ENCODE measurements at regions not wholly inside any gene's neighbourhood (a gene's known extent, or its start where the extent isn't known, plus 50 kb on each side); places are given as distances from the start of the nearest gene placed in this dataset.
"Not testable (repeated sequence)": the region's sequence is repeated elsewhere in the genome, so short reads cannot be mapped to it uniquely, and the experiment has no call there.

GRCh38 chr6:128736780-128737179 is 146.2 kb upstream of the LAMA2 start:
- no peak for DNase-seq

DNA sequence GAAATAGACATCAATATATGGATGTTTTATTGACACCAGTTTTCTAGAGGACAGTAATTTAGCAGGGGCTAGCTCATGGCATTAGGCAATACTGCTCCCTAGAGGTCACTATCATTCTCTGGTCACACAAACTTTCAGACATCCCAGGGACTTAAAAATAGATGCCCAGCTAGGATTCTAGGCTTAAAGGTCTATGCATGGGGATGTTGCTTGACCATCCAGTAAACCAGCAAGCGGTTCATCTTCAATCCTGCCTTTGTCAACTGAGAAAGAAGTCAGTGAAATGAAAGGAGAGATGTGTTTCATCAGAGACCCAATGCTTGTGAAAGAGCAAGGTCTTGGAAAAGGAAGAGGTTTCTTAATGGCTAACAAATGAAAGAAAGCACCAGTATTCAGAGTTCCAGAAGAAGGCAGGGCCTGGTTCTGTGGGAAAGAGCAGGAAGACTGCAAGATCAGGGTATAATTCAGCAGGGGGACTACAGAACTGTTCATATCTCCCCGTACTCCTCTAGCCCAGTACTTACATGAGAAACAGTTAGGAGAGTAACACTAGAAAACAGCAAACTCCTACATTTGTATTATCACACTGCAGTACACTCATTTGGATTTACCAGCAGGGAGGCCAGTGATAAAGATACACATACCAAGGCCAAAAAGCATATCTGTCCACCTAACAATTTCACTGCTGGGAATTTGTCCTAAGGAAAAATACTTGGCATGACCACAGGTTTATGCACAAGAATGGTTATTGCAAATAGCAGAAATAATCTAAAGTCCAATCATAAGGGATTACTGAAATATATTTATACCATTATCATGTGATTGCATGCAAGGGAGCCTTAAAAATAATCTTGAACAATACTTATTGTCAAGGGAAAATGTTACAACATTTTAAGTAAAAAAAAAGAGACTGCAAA is 151.4 kb upstream of the LAMA2 start:
- peak in 1 of 14 donors; percentile 26 for DNase-seq

GRCh38 chr6:128727500-128727899 is 155.4 kb upstream of the LAMA2 start:
- no peak for DNase-seq

DNA sequence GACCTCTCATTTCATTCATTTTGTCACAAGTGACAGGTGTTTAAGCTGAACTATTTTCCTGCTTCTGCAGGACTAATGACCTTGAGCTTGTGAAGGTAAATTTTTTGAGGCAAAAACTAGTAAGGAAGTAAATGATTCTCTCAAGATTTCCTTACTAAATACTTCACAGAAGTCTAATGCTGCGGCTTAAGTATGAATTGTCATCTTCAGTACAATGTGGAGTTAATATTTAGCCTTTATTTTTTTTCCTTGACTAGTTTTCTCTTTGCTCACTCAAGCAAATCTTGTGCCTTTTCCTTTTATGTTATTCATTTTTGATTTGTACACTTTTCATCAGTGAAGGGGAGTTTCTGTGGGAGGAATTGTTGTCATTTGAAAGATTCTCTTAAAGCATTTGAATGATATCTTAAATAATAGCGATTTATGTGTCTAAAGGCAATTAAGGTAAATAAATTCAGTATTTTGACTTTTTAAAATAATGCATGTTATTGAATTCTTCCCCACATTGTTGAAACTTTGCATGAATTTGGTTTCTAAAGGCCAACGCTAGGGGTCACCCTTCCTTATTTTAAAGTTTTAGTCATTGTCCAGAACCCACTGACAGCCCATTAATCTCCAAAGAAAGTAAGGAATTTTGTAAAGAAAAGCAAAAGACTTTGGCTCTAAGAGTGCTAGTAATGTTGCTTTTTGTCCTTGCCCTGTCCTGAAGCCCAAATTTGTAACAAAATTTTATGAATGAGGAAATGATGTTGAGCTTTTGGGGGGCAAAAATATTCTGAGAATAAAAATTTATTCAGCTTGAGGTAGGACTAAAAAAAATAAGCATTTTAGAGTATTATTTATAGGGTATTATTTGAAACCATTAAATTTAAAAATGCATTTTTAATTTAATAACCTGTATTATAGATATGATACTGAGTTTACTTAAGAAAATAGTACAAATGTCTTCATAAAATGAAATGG is 157.4 kb upstream of the LAMA2 start:
- DNase-seq: peak in 1 of 14 donors; percentile 10

GRCh38 chr6:128724738-128725137 is 158.2 kb upstream of the LAMA2 start:
- no peak for DNase-seq

DNA sequence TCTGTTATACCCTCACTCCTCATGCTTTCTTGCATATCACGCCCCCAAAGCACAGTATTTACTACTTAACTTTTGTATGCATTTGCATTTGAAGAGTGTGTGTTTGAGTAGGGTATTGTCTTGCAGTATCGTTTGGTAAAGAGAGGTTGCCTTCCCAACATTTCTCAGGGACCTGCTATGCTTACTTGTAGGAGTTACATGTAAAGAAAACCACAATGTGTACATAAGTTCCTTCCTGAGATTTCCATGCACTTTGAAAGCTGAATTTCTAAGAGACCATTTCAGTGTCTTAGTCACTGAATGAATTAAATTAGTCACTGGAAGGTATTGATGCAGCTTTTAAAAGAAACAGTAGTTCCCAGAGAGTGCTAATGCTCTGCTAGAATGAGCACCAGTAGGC is 159.3 kb upstream of the LAMA2 start:
- no peak for DNase-seq

GRCh38 chr6:128720891-128721290 is 162.0 kb upstream of the LAMA2 start:
- no peak for DNase-seq

DNA sequence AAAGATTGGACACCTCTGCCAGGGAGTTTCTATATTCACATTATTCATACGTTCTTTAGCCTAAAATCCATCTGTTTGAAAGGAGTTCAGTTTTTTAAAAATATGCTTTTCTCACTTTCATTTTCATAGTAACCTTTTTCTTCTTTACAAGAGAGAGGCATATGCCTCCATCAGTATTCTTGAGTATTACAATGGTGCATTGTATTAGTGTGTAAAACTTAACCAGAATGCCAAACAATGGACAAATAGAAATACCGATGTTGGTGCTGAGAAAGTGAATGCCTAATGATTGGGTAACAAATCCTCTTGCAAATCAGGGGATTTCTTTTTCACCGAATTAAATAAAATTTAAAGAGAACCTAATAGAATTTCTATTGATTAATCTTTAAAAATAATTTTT is 163.2 kb upstream of the LAMA2 start:
- DNase-seq: no peak

- DNase-seq: no peak
Observed at GRCh38 chr6:128713461-128713860, 169.5 kb upstream of the LAMA2 start.

- no peak for DNase-seq
Observed at GRCh38 chr6:128712898-128713297, 170.0 kb upstream of the LAMA2 start.

DNA sequence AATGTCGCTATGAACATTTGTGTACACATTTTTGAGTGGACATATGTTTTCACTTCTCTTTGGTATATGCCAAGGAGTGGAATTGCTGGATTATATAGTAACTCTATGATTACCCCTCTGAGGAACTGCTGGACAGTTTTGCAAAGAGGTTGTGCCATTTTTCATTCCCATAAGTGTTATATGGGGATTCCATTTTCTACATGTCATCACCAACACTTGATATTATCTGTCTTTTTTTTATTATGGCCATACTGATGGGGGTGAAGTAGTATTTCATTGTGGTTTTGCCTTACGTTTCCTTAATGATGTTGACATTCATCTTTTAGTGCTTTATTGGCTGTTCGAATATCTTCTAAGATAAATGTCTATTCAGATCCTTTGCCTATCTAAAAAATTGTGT is 171.8 kb upstream of the LAMA2 start:
- no peak for DNase-seq

DNA sequence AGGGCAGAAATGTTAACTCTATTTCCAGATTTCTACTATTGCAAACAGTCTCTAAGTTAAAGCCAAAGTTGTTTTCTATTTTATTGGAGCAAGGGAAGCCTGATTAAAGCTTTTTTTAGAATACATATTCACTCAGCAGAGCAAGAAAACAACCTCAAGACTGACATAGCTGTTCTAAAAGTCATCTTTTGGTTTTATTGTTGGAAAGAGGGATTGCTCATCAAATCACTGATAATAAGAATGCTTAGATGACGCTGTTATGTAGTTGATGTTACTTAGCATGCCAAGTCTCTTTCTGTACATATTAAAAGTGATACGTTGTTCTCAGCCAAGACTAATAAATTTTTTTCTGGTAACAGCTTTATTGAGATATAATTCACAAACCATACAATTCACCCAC is 172.6 kb upstream of the LAMA2 start:
- no peak for DNase-seq

- DNase-seq: no peak
Observed at GRCh38 chr6:128704601-128705000, 178.3 kb upstream of the LAMA2 start.

DNA sequence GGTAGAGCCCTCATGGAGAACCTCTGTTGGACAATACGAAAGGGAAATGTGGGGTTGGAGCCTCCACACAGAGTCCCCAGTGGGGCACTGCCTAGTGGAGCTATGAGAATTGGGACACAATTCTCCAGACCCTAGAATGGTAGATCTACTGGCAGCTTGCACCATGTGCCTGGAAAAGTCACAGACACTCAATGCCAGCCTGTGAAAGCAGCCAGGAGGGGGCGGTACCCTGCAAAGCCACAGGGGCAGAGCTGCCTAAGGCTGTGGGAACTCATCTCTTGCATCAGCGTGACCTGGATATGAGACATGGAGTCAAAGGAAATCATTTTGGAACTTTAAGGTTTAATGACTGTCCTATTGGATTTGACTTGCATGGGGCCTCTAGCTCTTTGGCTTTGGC is 179.1 kb upstream of the LAMA2 start:
- not testable (repeated sequence) for DNase-seq

DNA sequence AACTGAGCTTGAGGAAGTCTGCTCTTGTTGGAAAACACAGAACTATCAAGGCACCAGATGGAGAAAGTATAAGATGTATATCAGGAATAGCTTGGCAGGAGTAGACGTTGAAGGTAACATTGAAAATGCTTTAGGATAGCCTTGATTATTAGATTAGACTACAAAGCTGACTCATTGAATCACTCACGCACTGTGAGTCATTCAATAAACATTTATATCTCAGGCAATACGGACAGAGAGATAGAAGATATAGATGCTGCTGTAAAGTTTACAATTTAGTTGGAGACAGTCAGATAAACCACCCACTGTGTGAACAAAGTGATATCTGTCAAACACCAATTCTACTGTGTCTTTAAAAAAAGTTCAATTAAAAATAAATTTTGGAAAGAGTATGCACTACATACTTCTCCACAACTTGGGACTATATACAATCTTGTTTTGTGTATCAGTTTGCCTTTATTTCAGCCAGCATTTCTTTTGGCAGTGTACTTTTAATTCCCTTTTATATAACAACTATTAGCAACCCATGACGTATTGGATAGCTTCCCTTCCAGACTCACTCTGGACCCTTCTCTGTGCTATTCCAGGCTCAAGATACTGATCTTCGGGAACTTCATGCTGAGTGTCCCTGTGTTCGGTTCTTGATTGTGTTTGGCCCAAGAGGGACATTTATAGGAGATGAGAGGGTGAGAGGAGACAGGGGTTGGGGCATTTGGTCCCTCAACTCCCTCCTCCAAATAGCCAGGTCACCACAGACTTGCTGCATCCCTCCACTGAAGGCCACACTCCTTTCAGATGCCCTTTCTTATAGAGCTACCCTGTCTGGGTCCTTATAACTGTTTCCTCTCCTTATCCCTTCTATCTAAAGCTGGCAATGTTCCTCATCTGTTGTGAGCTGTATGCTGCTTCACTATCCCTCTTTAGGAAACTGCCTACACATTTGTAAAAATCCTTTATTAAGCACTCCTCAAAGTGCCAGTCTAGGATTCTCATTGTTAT is 176.6 kb upstream of the PTPRK start:
- DNase-seq: no peak

DNA sequence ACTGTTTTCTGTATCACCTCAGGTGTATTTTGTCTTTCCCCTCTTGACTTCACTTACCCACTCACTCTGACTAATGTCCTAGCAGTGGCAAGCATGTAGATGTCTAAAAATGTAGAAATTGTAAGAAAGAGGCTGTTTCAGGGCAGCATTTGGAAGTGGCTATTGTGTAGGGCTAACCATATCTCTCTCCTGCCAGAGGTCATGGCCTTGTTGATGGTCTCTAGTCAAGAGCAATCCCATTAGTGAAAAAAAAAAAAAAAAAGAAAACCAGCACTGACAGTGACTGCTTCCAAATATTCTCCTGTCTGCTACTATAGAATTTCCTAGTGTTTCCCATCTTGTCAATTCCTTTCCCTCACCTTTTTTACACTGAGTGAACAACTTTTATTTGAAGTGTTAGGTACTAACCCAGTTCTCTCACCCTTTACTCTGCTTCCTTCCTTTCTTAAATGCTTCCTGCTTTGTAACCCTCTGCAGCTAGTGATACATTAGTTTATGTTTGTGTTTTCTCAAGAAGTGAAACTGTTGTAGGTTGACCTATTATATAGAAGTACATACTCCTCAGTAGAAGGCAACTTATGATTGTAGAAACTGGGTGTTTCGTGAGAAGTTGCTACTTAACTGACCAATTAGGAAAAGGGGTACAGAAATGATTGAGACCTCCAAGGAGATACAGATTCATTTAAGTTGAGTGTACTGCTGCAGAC is 174.1 kb upstream of the PTPRK start:
- no peak for DNase-seq

DNA sequence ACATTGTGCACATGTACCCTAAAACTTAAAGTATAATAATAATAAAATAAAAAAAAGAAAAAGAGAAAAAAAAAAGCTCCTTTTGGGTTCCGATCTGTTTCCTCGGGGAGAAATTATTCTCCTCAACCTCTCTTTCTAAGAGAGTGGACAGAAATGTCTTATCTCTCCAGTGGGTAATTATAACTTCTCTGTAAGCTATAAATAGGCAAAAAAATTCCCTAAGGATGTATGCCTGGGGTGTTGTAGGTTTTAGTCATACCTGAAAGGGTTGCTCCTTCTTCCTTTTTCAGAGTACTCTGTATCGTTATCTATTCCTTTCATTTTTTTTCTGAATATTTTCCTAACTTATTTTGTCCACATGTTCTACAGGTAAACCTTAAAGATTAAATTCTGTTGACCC is 169.7 kb upstream of the PTPRK start:
- no peak for DNase-seq

DNA sequence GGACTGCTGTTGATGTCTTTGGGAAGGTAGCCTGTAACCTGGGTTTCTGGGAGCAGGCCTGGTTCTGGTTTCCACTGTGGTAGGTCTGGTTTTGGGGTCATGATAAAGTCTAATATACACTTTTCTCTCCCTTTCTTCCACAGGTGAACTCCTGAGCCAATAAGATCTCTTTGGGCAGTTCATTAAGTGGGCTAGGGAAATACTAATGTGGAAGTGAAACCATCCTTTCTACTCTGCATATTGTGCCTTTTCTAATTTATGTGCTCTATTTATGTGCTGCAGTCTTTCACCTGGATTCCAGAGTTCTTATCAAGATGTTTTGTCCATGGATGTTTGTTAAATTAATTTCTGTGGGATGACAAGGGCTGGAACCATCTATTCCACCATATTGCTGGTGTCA is 165.7 kb upstream of the PTPRK start:
- no peak for DNase-seq

- no peak for DNase-seq
Observed at GRCh38 chr6:128676456-128676855, 156.1 kb upstream of the PTPRK start.

- DNase-seq: no peak
Observed at GRCh38 chr6:128672023-128672422, 151.6 kb upstream of the PTPRK start.

DNA sequence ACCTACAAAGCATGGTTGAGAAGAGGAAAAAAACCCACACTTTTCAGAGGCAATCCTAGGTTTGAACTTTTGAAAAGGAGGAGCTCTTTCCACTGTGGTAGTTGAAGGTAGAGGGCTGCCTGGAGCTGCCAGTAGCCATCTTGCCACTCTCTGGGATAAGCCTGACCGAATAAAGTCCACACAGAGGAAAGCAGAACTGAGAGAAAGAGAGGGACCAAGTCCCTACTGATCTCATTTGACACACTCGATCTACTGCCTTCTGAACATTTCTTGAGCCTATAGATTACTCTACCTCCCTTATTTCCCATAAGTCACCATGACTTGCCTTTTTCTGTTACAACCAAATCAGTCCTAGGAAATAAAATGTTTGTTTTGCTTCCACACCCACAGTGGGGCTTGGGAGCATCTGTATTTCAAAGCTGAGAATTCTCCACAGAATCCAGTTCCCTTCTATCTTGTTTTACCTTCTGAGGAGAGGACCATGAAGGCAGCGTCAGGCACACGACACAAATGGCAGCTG is 147.0 kb upstream of the PTPRK start:
- DNase-seq: no peak
